ENCODE measurements at regions not wholly inside any gene's neighbourhood (a gene's known extent, or its start where the extent isn't known, plus 50 kb on each side); places are given as distances from the start of the nearest gene placed in this dataset.
"Not testable (repeated sequence)": the region's sequence is repeated elsewhere in the genome, so short reads cannot be mapped to it uniquely, and the experiment has no call there.

DNA sequence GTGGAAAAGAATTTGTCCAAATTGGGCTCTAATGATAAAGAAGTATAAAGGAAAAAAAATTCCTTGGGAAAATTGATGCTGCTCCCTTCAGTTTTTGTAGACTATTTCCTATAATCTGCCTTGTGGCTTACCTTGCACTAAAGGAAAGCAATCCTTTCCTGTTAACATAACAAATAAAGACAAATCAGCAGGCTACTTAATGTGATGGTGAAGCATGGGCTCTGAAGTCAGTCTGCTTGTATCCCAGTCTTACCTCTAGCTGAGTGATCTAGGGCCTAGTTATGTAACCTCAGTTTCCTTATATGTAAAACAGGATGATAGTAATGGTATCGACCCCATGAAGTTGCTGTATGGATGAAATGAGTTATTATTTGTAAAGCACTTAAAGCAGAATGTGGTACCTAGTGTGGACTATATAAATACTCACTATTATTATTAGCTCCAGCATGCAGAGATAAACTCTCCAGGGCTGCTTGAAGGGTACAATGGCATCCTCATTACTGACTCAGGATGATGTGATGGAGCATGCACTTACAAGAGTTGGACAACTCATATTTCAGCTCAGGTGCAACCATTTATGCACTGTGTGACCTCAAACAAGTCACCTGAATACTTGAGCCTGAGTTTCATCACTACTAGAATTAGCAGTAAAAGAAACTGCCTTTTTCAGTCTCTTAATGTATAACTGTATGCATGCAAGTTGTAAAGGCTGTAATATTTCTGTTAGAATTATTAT lies 156.1 kb downstream of the DKK1 start:
- no peak for DNase-seq
- intact Hi-C loops (cut with DNase I), result no loop called here
- no peak for ATAC-seq (ENCODE audit: poor library complexity)

DNA sequence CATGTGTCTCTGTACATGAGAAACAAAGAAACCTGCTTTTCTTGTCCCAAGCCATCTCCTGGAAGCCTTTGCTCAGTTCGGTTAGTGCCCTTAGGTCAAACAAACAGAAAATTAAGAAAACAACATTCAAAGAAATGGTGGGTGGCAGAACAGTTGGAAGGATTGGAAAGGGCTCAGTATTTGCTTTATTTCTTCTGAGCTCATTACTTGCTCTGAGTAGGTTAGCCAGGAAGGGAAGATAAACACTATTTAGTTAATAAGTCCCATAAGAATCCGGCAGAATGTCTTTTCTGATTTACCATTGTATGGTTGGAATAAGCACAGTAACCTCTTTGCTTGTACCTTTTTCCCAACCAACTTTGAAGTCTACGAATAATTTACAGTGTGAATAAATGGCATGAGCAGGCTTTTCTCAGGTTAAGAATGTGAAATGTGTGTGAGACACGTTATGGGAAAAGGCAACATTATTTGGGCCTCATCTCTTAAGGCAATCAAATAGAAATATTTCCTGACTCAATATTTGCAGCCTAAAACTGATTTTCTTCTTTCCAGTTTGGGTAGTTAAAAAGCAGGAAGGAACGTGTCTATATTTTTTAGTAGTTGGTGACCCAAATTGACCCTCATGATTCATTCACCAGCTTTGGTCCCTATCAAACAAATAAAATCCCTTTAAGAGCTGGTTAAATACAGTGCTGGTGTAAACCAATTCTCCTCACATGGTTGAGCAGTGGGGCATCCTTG lies 158.5 kb downstream of the DKK1 start:
- ATAC-seq (ENCODE audit: poor library complexity), result no peak
- intact Hi-C loops (cut with DNase I), result no loop called here
- no peak for DNase-seq

DNA sequence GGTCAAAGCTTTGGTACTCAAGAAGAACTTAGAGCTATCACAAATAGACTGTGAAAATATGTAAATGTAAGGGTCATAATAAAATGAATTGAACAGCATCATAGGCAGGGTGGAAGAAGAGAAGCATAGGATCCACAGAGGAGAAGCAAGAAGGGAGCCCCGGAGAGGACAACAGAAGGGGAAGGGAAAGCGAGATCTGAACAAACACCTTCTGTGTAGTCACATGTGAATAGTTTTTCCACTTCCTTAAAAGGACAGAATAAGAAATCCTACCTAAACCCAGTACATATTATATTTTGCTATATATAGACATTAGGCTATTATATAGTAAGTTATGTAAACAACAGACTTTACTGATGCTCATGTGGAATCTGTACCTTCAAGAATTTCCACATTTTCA lies 160.2 kb downstream of the DKK1 start:
- DNase-seq (no peak), ATAC-seq (ENCODE audit: poor library complexity) (no peak)
- intact Hi-C loops (cut with DNase I), result no loop called here

DNA sequence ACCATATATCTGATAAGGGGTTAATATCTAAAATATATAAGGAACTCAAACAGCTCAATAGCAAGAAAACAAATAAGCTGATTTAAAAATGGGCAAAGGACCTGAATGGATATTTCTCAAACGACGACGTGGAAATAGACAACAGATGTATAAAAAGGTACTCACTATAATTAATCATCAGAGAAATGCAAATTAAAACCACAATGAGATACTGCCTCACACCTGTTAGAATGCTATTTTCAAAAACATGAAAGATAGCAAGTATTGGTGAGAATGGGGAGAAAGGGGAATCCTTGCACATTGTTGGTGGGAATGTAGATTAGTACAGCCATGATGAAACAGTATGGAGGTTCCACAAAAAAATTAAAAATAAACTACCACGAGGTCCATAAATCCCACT lies 163.2 kb downstream of the DKK1 start:
- intact Hi-C loops (cut with DNase I), result no loop called here
- ATAC-seq (ENCODE audit: poor library complexity) (no peak), DNase-seq (no peak)

DNA sequence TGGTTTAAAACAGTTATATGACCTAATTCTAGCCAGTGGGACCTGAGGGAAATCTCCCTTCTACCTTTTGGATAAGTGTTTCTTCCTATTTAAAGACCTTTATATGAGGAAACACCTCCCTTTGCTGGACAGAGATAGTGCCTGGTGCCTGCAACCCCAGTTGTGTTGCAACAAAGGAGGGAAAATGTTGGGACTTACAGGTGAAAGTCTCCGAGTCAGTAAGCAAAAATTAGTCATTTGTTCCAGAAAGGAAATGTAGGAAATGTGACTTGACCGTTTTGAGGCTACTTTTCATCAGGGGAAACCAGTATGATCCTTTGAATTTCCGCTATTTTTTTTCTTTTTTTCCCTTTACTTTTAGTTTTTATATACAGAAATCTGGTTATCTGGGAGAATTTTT lies 165.5 kb downstream of the DKK1 start:
- intact Hi-C loops (cut with DNase I), result no loop called here

DNA sequence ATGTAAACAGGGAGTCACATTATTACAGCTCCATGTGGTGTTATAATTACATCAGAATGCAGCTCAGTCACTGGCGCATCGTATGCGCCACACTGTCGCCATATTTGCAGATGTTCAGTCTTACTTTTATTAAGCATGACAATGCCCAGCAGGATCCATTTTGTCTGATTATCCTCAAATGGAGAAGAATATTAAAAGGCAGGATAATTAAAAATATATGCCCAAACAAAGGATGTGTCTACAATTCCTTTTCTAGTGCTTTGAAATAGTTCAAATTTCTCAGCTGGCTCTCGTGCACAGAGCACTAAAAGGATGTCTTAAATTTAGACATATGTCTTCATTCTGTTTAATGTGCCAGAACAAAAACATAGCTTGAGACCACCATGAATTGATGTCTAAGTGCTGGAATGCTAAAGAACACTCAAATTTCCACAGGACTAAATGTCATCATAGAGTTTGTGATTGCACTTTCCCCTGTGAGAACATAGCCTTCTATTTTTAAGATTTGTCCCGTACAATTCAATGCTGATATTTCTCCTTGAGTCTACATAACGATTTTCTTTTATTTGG lies 168.0 kb downstream of the DKK1 start:
- DNase-seq, result no peak
- no peak for ATAC-seq (ENCODE audit: poor library complexity)
- intact Hi-C loops (cut with DNase I), result no loop called here

More for the DNA sequence above, 165.5 kb downstream of the DKK1 start:
- no peak for ATAC-seq (ENCODE audit: poor library complexity)
- no peak for DNase-seq

DNA sequence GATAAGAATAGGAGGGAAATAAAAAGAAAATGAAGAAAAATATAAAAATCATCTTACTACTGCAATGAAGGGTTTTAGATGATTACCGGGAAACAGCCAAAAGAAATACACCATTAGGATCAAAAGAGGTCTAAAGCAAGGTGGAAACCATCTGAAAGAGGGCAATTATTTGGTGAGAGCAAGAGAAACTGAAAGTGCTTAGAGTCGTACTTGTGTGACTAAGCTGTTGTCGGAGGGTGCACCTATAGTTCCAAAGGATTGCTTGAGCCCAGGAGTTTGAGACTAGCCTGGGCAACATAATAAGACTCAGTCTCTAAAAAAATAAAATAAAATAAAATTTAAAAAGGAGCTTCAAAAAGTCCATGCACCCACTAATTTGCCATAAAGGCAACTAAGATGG lies 169.5 kb downstream of the DKK1 start:
- ATAC-seq (ENCODE audit: poor library complexity) (no peak), DNase-seq (no peak)
- intact Hi-C loops (cut with DNase I), result no loop called here

DNA sequence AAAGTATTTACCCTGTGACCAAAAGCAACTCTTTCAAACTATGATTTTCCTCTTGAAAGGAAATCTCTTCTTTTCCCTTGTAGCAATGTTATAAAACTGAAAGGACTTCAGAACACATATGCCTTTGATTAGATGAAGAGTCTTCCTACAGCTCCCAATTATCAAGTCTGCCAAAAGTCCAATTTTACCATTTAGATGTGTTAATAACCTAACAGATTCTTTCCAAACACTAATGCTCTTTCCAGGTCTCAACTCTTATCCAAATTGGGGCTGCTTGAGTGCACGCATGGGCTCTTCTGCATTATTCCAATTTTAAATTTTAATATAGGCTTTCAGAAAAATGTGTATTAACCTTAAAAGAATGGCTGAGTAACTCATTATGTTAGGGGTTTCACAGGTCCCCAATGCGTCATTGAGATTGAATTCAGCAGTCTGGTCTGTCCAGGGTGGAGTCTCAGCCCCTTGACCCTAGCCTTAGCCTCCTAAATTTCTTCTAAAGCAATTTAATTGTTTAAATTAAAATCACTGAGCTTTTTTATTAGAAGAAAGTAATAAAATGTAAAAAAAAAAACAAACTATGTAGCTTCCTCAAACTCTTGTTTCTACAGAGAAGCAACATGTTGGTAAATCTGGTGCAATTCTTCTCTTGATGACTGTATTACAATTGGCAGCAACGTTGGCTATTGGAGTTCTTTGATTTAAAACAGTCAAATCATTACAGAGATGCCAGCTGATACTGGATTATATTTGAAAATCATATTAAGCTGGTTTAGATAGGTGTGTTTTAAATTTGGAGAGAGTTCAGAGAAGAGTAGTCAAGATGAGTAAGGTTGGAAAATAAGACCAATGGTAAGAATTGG lies 170.4 kb downstream of the DKK1 start:
- DNase-seq (no peak), ATAC-seq (ENCODE audit: poor library complexity) (no peak)
- intact Hi-C loops (cut with DNase I), result no loop called here

DNA sequence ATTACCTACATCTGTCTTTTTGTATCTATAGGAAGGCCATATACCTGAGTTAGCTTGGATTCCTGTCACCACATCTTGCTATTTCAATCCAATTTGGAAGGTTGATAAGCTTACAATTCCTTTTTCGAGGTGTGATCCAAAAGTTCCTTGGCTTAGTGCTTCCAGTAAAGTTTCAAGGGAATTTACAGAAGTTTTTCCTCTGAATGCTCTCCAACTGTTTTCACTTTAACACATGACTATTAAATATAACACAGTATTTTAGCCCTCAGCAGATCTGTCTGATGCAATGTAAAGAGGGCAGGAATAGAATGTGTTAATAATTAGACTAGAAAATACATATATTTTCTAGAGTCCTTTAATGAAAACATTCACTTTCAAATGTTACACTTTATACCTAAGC lies 171.4 kb downstream of the DKK1 start:
- intact Hi-C loops (cut with DNase I), result no loop called here
- no peak for DNase-seq
- ATAC-seq (ENCODE audit: poor library complexity), result no peak

DNA sequence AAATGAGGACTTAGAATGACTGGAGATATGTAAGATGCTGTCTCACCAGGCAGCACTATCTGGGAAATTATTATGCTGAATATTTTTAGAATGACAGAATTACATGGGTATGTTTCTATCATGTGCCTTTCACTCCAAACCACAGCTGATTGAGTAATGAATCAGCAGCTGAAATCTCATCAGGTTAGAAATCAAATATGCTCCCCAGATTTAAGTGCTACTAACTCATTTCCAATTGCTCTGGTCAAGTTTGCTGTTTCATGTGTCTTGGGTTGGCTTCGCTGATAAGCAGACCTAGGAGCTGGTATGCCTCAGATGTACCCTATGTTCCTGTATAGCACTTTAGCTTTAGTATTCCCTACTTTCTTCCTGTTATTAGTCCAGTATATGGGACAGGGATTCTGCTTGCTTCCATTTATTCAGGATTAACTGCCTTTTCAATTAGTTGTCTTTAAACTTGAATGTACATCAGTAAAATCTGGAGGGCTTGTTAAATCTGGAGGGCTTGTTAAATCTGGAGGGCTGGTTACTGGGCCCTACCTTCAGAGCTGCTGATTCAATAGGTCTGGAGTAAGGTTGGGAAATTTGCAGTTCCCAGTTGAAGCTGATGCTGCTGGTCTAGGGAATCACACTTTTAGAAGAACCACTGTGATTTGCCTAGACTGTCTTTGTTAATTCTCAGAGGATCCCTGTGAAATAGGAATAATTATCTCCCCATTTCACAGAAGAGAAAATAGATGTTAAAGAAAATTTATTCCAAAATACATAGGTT lies 172.9 kb downstream of the DKK1 start:
- intact Hi-C loops (cut with DNase I), result loop anchor here (2.0 kb wide), 1 partner anchor 178 kb away; no protein-coding TSS in a partner anchor
- DNase-seq (no peak), ATAC-seq (ENCODE audit: poor library complexity) (no peak)

DNA sequence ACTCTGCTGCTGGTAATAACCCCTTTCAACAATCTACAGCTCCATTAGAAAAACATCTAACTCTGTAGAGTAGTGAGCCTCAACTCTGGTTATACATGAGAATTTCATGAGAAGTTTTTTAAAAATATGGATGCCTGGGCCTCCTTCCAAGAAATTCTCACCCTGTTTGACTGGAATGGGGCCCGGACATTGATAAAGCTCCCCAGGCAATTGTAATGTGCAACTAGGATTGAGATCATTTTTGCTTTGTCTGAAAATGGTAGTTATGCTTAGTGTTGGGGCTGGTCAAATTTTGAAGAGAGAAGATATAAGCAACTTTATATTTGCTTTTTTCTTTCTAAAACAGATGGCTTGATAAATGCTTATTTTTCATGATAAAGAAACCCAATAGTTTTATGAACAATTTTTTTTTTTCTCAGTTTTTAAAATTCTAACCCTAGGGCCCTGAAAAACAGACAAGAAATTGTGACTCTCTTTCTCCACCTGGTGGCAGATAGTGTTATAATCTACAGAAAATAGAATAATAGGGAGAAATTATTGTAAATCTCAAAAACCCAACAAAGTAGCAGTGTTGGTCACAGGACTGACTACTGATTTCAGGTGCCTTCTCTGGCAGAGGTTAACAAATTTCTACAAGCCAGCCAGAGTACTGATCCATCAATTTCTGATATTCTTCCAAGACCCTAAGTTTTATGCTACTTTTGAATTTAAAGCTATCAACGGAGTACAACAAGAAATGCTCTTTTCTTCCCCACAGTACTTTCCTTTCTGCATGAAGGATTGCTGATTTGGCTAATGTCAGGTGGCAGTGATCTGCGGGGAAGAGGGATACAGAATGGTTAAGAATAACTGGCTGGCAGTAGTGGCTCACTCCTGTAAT lies 174.8 kb downstream of the DKK1 start:
- DNase-seq, result no peak
- intact Hi-C loops (cut with DNase I), result no loop called here
- ATAC-seq (ENCODE audit: poor library complexity), result peak; percentile 45

DNA sequence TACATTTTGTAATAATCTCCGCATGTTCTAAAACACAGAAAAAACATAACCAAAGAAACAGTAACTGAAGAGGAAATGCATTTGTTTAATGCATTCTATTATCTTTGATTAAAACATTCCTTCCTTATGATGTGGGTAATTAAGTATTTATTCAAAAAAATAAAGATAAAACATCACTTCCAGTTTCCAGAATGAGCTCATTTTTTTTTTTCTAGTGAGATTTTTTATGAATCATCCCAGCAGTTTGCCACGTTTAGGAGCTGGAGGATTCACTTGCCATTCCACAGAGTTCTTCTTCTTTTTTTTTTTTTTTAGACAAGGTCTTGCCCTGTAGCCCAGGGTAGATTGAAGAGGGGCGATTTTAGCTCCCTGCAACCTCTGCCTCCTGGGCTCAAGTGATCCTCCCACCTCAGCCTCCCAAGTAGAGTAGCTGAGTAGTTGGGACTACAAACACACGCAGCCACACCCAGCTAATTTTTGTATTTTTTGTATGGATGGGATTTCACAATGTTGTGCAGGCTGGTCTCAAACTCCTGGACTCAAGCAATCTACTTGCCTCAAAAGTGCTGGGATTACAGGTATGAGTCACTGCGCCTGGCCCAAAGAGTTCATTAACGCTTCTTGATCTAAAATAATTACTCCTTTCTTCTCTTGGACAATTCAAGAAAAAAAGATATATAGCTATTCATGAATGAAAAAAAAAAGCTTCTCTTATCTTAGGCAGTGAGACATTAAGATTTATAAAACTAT lies 177.3 kb downstream of the DKK1 start:
- DNase-seq, result no peak

DNA sequence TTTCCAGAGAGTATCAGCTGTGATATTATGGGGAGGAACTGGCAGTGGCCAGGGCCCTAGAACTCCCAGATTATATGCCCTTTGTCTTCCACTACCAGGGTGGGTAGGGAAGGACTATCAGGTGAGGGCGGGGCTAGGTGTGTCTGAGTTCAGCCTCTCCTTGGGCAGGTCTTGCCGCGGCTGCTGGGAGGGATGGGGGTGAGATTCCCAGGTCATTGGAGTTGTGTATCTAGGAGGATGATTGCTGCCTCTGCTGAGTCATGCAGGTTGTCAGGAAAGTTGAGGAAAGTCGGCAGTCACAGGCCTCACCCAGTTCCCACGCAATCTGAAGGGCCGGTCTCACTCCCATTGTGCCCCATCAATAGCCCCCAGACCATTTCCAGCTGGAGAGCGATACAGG lies 185.2 kb downstream of the DKK1 start:
- no peak for ATAC-seq (ENCODE audit: poor library complexity)
- no peak for DNase-seq
- intact Hi-C loops (cut with DNase I), result no loop called here

More for the DNA sequence above, 177.3 kb downstream of the DKK1 start:
- ATAC-seq (ENCODE audit: poor library complexity), result no peak
- intact Hi-C loops (cut with DNase I), result no loop called here

DNA sequence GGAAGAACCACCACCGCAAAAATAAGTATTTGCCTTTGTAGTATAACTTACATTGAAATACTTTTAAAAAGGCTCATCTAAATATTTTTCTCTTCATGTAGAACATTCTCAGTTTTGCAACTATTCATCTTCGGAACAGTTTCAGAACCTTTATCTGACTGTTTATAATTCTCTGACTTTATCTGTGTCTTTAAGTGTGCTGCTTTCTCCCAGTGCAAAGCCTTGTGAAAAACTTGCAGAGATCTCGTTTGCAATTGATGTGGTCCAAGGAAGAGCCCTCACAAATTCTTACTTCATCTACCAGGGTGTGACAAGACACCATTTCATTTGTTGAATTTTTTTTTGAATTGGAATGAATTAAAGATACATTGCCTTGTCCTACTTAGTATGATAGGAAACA lies 186.4 kb downstream of the DKK1 start:
- intact Hi-C loops (cut with DNase I), result no loop called here
- ATAC-seq (ENCODE audit: poor library complexity) (no peak), DNase-seq (no peak)

DNA sequence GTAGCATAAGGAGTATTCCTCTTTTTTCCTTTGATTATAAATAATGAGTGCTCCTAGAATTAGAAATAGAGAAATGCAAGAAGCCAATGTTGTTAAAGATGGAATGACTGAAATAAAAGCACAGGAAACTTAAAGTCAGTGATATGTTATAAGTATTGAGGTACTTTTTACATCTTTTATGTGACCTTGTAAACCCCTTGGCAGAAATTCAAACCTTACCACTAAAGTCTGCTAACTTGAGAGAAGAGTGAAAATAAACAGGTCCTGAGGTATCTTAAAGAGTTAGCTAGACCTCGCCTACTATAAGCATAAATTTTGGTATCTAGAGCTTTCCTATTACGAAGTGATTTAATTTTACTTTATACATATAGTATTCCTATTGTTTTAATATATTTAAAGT lies 188.2 kb downstream of the DKK1 start:
- ATAC-seq (ENCODE audit: poor library complexity) (no peak), DNase-seq (no peak)
- intact Hi-C loops (cut with DNase I), result no loop called here

DNA sequence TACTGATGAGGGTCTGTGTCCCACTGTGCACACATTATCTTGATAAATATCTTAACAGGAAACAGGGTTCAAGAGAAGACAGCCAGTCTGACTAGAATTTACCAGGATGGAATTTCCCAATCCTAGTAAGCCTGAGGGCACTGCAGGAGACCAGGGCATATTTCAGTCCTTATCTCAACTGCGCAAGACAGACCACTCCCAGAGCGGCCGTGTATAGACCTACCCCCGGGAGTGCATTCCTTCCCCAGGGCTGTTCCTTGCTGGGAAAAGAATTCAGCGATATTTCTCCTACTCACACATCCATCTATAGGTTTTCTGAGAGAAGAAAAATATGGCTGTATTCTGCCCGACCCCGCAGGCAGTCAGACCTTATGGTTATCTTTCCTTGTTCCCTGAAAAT lies 191.3 kb downstream of the DKK1 start:
- DNase-seq; ATAC-seq (ENCODE audit: poor library complexity); intact Hi-C loops (cut with DNase I): not testable (repeated sequence)

DNA sequence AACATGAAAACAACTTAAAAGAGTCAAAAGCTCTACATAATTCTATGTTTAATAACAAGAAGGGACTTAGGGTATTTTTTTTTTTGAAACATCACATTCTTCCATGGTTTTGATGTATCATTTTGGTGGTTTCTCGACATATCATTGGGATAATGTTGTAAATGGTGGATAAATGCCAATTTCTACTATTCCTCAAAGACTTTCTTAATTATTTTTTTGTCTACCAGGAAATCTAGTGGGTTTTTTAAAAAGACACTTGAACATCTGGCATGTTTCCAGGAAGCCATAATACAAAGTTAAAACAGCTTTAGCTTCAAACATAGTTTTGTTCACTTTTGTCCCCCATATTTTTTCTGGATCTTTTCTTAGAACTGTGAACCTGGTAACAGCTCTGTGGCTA lies 200.4 kb downstream of the DKK1 start:
- DNase-seq, result no peak
- no peak for ATAC-seq (ENCODE audit: poor library complexity)

More for the DNA sequence above, 200.4 kb downstream of the DKK1 start:
- intact Hi-C loops (cut with DNase I), result no loop called here

Data from Right ventricle myocardium superior (tissue), 1 donor.